HEK293T (cell line): ENCODE measurements at regions not wholly inside any gene's neighbourhood (a gene's known extent, or its start where the extent isn't known, plus 50 kb on each side); places are given as distances from the start of the nearest gene placed in this dataset.

ENCODE experiments used
- ARNT ChIP-seq: fragments of 450-650 bp; IDR thresholded peaks from 2 replicates; pipeline ENCODE4 v1.6.1; 2017; ENCODE audit warnings: mild to moderate bottlenecking
- BHLHE40 ChIP-seq: fragments of 450-650 bp; IDR thresholded peaks from 2 replicates; pipeline ENCODE4 v1.6.1; 2016; ENCODE audit warnings: mild to moderate bottlenecking, moderate library complexity, borderline replicate concordance
- ELF4 ChIP-seq: fragments of 450-650 bp; IDR thresholded peaks from 2 replicates; pipeline ENCODE4 v1.6.1; 2017; ENCODE audit warnings: antibody characterized with exemption
- LEF1 ChIP-seq: fragments of 450-650 bp; IDR thresholded peaks from 2 replicates; pipeline ENCODE4 v1.6.1; 2017; ENCODE audit warnings: mild to moderate bottlenecking, borderline replicate concordance
- SP1 ChIP-seq: fragments of 450-650 bp; IDR thresholded peaks from 2 replicates; pipeline ENCODE4 v1.6.1; 2017
- ZNF384 ChIP-seq: fragments of 450-650 bp; IDR thresholded peaks from 2 replicates; pipeline ENCODE4 v1.6.1; 2016

DNA sequence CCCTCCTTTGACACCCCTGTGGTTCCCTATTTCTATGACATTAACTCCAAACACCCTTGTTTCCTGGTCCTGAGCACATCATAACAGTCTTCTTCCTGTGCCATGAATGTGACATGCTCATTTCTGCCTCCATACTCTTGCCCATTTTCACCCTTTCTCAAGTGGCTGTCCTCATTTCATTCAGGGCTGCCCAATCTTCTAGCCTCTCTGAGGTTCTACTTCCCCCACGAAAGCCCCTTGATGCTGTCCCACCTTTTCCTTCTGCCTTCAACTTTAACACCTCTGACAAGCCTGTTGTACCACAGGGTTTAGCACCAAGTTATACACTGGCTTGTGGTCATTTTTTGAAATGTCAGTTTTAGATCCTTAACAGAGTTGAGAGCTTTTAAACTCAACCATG, 136.2 kb upstream of the BOD1L1 start:
- TF ChIP-seq BHLHE40 = no peak
- TF ChIP-seq SP1 = no peak
- TF ChIP-seq ELF4 = no peak
- TF ChIP-seq ZNF384 = no peak
- TF ChIP-seq ARNT = no peak
- TF ChIP-seq LEF1 = no peak
